ENCODE measurements at regions not wholly inside any gene's neighbourhood (a gene's known extent, or its start where the extent isn't known, plus 50 kb on each side); places are given as distances from the start of the nearest gene placed in this dataset.

DNA sequence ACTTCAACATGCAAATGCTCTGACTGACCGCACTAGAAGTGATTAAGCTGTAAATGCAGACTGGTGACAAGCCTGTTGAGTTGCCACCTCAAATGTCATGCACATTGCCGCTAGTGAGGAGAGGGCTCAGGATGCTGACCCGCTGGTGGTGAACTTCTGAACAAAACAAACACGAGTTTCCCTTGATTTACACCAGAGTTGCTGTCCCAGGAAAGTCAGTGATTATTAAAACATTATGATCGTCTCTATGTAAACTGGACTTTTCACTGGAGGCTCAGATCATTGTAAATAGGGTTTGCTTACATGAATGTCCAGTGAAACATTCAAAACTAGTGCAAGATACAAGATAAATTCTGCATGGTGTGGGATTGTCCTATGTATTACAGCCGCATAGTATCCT is 420.1 kb downstream of the PREX1 start:
- Histone ChIP-seq H3K36me3 (ENCODE audit: low read depth) (no peaks in the 10 kb centered on the region), H3K4me1 (ENCODE audit: low read depth) (no peaks in the 10 kb centered on the region), H3K9me3 (no peaks in the 10 kb centered on the region), H3K4me3 (no peak overlapping the region)
- ATAC-seq (no peak), DNase-seq (no peak)
- no peak for TF ChIP-seq CTCF (IDR thresholded peaks at IDR 0.05)
- intact Hi-C loops (cut with DNase I, micrococcal nuclease): no loop called here

DNA sequence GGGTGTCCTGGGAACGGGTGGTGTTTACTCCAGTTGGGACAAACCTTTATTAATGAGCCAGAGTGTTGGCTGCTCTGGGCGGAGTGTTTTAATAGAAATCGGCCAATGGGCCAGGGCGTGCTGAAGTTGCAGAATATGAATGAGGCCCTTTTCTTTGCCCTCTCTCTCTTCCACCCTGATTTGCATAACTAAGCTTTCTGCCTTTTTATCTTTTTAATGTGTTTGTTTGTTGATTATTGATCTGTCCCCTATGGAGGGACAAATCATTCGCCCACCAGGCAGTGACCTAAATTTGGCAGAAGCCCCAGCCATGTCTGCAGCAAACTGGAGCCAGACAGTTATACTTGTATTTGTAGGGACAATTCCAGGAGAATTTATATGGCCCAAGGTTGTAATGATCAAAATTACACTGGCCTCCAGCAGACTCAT is 420.9 kb downstream of the PREX1 start:
- no peak overlapping the region for H3K4me3 ChIP-seq
- DNase-seq (no peak), ATAC-seq (no peak)
- intact Hi-C loops (cut with DNase I, micrococcal nuclease): no loop called here
- H3K36me3 ChIP-seq (ENCODE audit: low read depth): no peaks in the 10 kb centered on the region
- no peaks in the 10 kb centered on the region for H3K4me1 ChIP-seq (ENCODE audit: low read depth)
- no peak for TF ChIP-seq CTCF (IDR thresholded peaks at IDR 0.05)
- no peaks in the 10 kb centered on the region for H3K9me3 ChIP-seq

DNA sequence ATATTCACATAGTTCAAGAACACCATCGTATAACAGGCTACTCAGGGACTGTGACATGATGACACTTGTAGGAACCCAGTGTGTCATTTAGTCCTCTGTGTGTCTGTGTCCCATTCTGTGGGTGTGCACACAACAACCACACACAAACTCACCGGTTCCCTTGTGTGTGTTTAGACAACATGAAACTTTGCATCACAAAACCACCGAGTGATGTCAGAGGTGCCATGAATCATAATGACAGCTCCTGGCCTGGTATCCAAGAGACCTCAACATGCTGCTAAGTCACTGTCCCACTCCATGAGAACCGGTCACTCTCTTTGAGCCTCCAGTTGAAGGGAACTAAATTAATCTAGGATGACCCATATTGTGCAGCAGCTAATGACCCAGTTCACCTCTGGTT is 421.3 kb downstream of the PREX1 start:
- no peaks in the 10 kb centered on the region for H3K4me1 ChIP-seq (ENCODE audit: low read depth)
- intact Hi-C loops (cut with DNase I, micrococcal nuclease): no loop called here
- ATAC-seq (no peak), DNase-seq (no peak)
- H3K36me3 ChIP-seq (ENCODE audit: low read depth): no peaks in the 10 kb centered on the region
- no peak for TF ChIP-seq CTCF (IDR thresholded peaks at IDR 0.05)
- no peaks in the 10 kb centered on the region for H3K9me3 ChIP-seq
- no peak overlapping the region for H3K4me3 ChIP-seq

- Histone ChIP-seq H3K4me3 (no peak overlapping the region), H3K4me1 (ENCODE audit: low read depth) (no peaks in the 10 kb centered on the region), H3K36me3 (ENCODE audit: low read depth) (no peaks in the 10 kb centered on the region), H3K9me3 (no peaks in the 10 kb centered on the region)
- intact Hi-C loops (cut with DNase I, micrococcal nuclease): no loop called here
- TF ChIP-seq CTCF (IDR thresholded peaks at IDR 0.05): no peak
- DNase-seq: no peak
- no peak for ATAC-seq
These were observed 421.9 kb downstream of the PREX1 start for GRCh38 chr20:48405909-48406308.

GRCh38 chr20:48404598-48404997 is 423.2 kb downstream of the PREX1 start:
- no peak overlapping the region for H3K4me3 ChIP-seq
- no peak for DNase-seq
- intact Hi-C loops (cut with DNase I, micrococcal nuclease): no loop called here
- H3K9me3 ChIP-seq: no peaks in the 10 kb centered on the region
- no peaks in the 10 kb centered on the region for H3K36me3 ChIP-seq (ENCODE audit: low read depth)
- TF ChIP-seq CTCF (IDR thresholded peaks at IDR 0.05): no peak
- no peak for ATAC-seq
- no peaks in the 10 kb centered on the region for H3K4me1 ChIP-seq (ENCODE audit: low read depth)

- DNase-seq (no peak), ATAC-seq (no peak)
- intact Hi-C loops (cut with DNase I, micrococcal nuclease): no loop called here
- no peaks in the 10 kb centered on the region for H3K36me3 ChIP-seq (ENCODE audit: low read depth)
- no peaks in the 10 kb centered on the region for H3K4me1 ChIP-seq (ENCODE audit: low read depth)
- TF ChIP-seq CTCF (IDR thresholded peaks at IDR 0.05): no peak
- H3K9me3 ChIP-seq: no peaks in the 10 kb centered on the region
- no peak overlapping the region for H3K4me3 ChIP-seq
These were observed 424.5 kb downstream of the PREX1 start for GRCh38 chr20:48403167-48403761.
